ENCODE measurements at regions not wholly inside any gene's neighbourhood (a gene's known extent, or its start where the extent isn't known, plus 50 kb on each side); places are given as distances from the start of the nearest gene placed in this dataset.

GRCh38 chr1:81118550-81118949, 682.2 kb upstream of the ADGRL2 start:
- Histone ChIP-seq H3K27me3 (ENCODE audit: control insufficient read depth in 1 of 2, insufficient read depth in 2 of 2, low read length in 2 of 2) (no peaks in the 10 kb centered on the region), H3K4me2 (ENCODE audit: low read depth, low read length) (no peak overlapping the region), H4K20me1 (ENCODE audit: insufficient read depth, low read length) (no peaks in the 10 kb centered on the region), H3K4me3 (replicated peaks in 1 of 3; ENCODE audit: insufficient read depth in 1 of 3, low read depth in 2 of 3, low read length in 3 of 3) (no peak overlapping the region), H3K9ac (ENCODE audit: insufficient read depth, low read depth, low read length) (no peak overlapping the region), H3K27ac (ENCODE audit: extremely low read length, insufficient read depth, low read length) (no peak overlapping the region), H3K79me2 (ENCODE audit: insufficient read depth, low read length) (no peaks in the 10 kb centered on the region), H2AFZ (ENCODE audit: low read length) (no peak overlapping the region), H3K9me3 (ENCODE audit: low read length) (peaks cover 75% of the 10 kb centered on the region), H3K36me3 (replicated peaks in 1 of 2; ENCODE audit: control insufficient read depth in 1 of 2, insufficient read depth in 2 of 2, low read length in 2 of 2) (no peaks in the 10 kb centered on the region), H3K4me1 (ENCODE audit: insufficient read depth, low read length) (no peaks in the 10 kb centered on the region)
- intact Hi-C loops (cut with micrococcal nuclease; ENCODE audit: unreplicated experiment) = no loop called here
- FAIRE-seq (no peak), ATAC-seq (no peak), DNase-seq (ENCODE audit: low spot score) (no peak)
- in situ Hi-C loops (cut with HindIII; ENCODE audit: extremely low pct_ligation_motif_present, low pct_unique_long_range_greater_than_20kb) = no loop called here
- TF ChIP-seq AKNA (CRISPR knock-in tag; IDR thresholded peaks at IDR 0.05; ENCODE audit: borderline replicate concordance) (no peak), CREB3 (CRISPR knock-in tag; IDR thresholded peaks at IDR 0.05) (no peak), ZNF274 (CRISPR knock-in tag; IDR thresholded peaks at IDR 0.05) (no peak), HNRNPUL1 (IDR thresholded peaks at IDR 0.05; ENCODE audit: low read depth, low read length) (no peak), KDM1A (CRISPR knock-in tag; IDR thresholded peaks at IDR 0.05) (no peak), BRF2 (CRISPR knock-in tag; IDR thresholded peaks at IDR 0.05) (no peak), SCMH1 (CRISPR knock-in tag; IDR thresholded peaks at IDR 0.05; ENCODE audit: borderline replicate concordance) (no peak), ZNF572 (CRISPR knock-in tag; IDR thresholded peaks at IDR 0.05) (no peak), NFYB (CRISPR knock-in tag; IDR thresholded peaks at IDR 0.05) (no peak), PRMT3 (CRISPR knock-in tag; IDR thresholded peaks at IDR 0.05; ENCODE audit: borderline replicate concordance, low read depth) (no peak), TBX3 (IDR thresholded peaks at IDR 0.05; ENCODE audit: borderline replicate concordance) (no peak), FOXP1 (IDR thresholded peaks at IDR 0.05) (no peak), FOXP1 (CRISPR knock-in tag; IDR thresholded peaks at IDR 0.05) (no peak), TRAFD1 (CRISPR knock-in tag; IDR thresholded peaks at IDR 0.05; ENCODE audit: borderline replicate concordance) (no peak), KLF15 (CRISPR knock-in tag; IDR thresholded peaks at IDR 0.05; ENCODE audit: borderline replicate concordance) (no peak), ZNF296 (CRISPR knock-in tag; conservative IDR thresholded peaks at IDR 0.05) (no peak)
- no TSS peak for BruUV-seq (replicated peaks)
- ChIA-PET CTCF (ENCODE audit: low intra/inter-chr PET ratio, low total read pairs) (no interaction called here), POLR2A (no interaction called here)

All from HepG2 (cell line).